Left lung (tissue), 4 donors: ENCODE measurements at regions not wholly inside any gene's neighbourhood (a gene's known extent, or its start where the extent isn't known, plus 50 kb on each side); places are given as distances from the start of the nearest gene placed in this dataset.

Experiments
- ATAC-seq: fragments of 200-7000 bp; cut with Tn5 transposase; one replicate; pipeline ENCODE4 v1.9.1; 2020; ENCODE audit warnings: moderate library complexity
- DNase-seq, 4 donors: peaks; one replicate each; pipeline ENCODE4 v3.0.0-alpha.2; 2013 to 2020
- H3K27ac ChIP-seq, 2 donors: fragments of 200-600 bp; sonication (generic) in 1 of 2; one replicate each; pipeline versions ENCODE4 v1.5.0 to v1.8.0; 2020 to 2021
- H3K27me3 ChIP-seq, 2 donors: fragments of 200-600 bp; sonication (generic) in 1 of 2; one replicate each; pipeline versions ENCODE4 v1.5.0 to v1.8.0; 2020 to 2021
- H3K36me3 ChIP-seq, 2 donors: fragments of 200-600 bp; sonication (generic) in 1 of 2; one replicate each; pipeline versions ENCODE4 v1.5.0 to v1.8.0; 2020 to 2021
- H3K4me1 ChIP-seq, 2 donors: fragments of 200-600 bp; one replicate each; pipeline ENCODE4 v1.8.0; 2021
- H3K4me3 ChIP-seq, 2 donors: fragments of 200-600 bp; sonication (generic) in 1 of 2; one replicate each; pipeline versions ENCODE4 v1.5.0 to v1.8.0; 2020 to 2021; ENCODE audit warnings: mild to moderate bottlenecking in 1 of 2
- H3K9me3 ChIP-seq, 2 donors: fragments of 200-600 bp; sonication (generic) in 1 of 2; one replicate each; pipeline versions ENCODE4 v1.5.0 to v1.8.0; 2020 to 2021
- intact Hi-C, 2 donors: fragments of 100-400 bp; cut with DNase I; formaldehyde crosslinking; loops; one replicate each; pipeline versions ENCODE4 v1.11.2 to v1.14.2; 2022
- TF ChIP-seq, protein P1 (sequence below), 2 donors: fragments of 200-600 bp; sonication (generic) in 1 of 2; IDR thresholded peaks; one replicate each; pipeline versions ENCODE4 v1.5.0 to v1.8.0; 2021; ENCODE audit warnings: antibody characterized with exemption in 2 of 2
- donor health status: DM: no; HTN: yes; CAD: no.
- donor health status: DM: no; HTN: no; CAD: no.

DNA sequence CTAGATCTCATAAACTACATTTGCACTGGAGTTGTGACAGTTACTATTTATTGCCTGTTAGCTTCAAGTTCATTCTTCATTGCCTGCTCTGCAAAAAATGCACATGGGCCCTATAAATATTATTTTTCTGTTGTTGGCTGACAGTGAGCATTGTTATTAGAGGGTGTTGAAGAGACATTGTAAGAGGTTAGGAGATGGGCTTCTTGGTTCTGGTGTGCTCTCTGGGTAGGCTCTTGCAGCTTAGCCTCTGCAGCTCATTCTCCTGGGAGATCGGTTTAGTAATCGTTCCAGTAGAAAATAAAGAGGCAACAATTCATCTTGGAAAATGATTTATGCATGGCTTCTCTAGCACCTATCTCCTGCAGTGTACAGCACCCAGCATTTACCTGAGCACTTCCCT is 113.8 kb upstream of the SCN7A start:
- ATAC-seq (no peak), DNase-seq (no peak)
- no peaks in the 10 kb centered on the region for H3K9me3 ChIP-seq
- TF ChIP-seq, protein P1, sequence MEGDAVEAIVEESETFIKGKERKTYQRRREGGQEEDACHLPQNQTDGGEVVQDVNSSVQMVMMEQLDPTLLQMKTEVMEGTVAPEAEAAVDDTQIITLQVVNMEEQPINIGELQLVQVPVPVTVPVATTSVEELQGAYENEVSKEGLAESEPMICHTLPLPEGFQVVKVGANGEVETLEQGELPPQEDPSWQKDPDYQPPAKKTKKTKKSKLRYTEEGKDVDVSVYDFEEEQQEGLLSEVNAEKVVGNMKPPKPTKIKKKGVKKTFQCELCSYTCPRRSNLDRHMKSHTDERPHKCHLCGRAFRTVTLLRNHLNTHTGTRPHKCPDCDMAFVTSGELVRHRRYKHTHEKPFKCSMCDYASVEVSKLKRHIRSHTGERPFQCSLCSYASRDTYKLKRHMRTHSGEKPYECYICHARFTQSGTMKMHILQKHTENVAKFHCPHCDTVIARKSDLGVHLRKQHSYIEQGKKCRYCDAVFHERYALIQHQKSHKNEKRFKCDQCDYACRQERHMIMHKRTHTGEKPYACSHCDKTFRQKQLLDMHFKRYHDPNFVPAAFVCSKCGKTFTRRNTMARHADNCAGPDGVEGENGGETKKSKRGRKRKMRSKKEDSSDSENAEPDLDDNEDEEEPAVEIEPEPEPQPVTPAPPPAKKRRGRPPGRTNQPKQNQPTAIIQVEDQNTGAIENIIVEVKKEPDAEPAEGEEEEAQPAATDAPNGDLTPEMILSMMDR (IDR thresholded peaks at IDR 0.05) = no peak
- H3K4me3 ChIP-seq = no peak overlapping the region
- no peaks in the 10 kb centered on the region for H3K4me1 ChIP-seq
- no peaks in the 10 kb centered on the region for H3K36me3 ChIP-seq
- intact Hi-C loops = no loop called here
- no peak overlapping the region for H3K27ac ChIP-seq
- H3K27me3 ChIP-seq = peaks cover 0 to 5% of the 10 kb centered on the region in 2 donors

DNA sequence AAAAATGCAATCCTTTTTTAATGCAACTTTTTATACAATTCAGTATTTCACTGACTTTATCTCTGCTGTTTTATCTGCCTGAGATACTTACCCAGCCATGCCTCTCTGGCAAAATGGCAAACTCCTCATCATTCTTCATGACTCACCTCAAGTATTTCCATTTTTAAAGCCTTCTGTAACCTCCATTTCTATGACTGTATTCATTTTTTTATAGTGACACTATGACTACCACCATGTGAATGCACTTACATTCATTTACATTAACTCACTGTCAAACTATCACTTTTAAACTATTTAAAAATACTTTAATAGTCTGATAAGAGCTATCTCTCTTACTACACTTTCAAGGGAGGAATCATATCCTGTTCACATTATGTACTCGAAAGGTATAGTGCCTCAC is 99.4 kb upstream of the SCN7A start:
- H3K36me3 ChIP-seq = no peaks in the 10 kb centered on the region
- H3K9me3 ChIP-seq = peaks cover 0 to 22% of the 10 kb centered on the region in 2 donors
- no peaks in the 10 kb centered on the region for H3K27me3 ChIP-seq
- intact Hi-C loops = no loop called here
- H3K27ac ChIP-seq = no peak overlapping the region
- no peak for ATAC-seq
- H3K4me1 ChIP-seq = no peaks in the 10 kb centered on the region
- H3K4me3 ChIP-seq = no peak overlapping the region
- DNase-seq = no peak
- TF ChIP-seq, protein P1 (IDR thresholded peaks at IDR 0.05) = no peak

DNA sequence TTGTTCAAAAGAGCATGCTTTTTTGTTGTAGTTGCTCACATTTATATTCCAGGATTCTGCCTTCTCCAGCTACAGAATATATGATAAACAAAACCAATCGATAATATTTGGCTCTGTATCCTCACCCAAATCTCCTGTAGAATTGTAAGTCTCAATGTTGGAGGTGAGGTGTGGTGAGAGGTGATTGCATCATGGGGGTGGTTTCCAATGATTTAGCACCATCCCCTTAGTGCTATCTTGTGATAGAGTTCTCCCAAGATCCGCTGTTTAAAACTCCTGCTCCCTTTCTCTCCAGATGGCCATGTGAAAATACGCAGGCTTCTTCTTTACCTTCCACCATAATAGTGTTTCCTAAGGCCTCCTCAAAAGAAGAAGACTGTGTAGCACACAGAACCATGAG is 98.7 kb upstream of the SCN7A start:
- H3K4me3 ChIP-seq = no peak overlapping the region
- H3K4me1 ChIP-seq = no peaks in the 10 kb centered on the region
- intact Hi-C loops = no loop called here
- peaks cover 0 to 15% of the 10 kb centered on the region in 2 donors for H3K9me3 ChIP-seq
- H3K36me3 ChIP-seq = no peaks in the 10 kb centered on the region
- ATAC-seq (no peak), DNase-seq (no peak)
- no peaks in the 10 kb centered on the region for H3K27me3 ChIP-seq
- TF ChIP-seq, protein P1 (IDR thresholded peaks at IDR 0.05) = no peak
- no peak overlapping the region for H3K27ac ChIP-seq

DNA sequence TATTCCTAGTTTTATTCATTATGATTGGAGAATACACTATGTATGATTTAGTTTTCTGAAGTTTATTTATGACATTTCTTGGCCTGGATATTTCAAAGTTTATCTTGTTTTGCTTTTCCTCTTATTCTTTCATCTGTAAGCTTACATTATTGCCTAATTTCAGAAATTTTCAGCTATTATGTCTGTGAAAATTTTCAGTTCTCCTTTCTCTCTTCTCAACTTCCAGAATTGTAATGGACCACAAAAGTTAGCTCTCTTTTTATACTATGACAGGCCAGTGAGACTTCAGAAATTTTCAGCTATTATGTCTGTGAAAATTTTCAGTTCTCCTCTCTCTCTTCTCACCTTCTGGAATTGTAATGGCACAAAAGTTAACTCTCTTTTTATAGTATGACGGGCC is 97.2 kb upstream of the SCN7A start:
- no peaks in the 10 kb centered on the region for H3K4me1 ChIP-seq
- no peak overlapping the region for H3K27ac ChIP-seq
- DNase-seq = no peak
- no peak for ATAC-seq
- intact Hi-C loops = no loop called here
- TF ChIP-seq, protein P1 (IDR thresholded peaks at IDR 0.05) = no peak
- H3K9me3 ChIP-seq = peaks cover 0 to 1% of the 10 kb centered on the region in 2 donors
- H3K4me3 ChIP-seq = no peak overlapping the region
- no peaks in the 10 kb centered on the region for H3K27me3 ChIP-seq
- no peaks in the 10 kb centered on the region for H3K36me3 ChIP-seq

DNA sequence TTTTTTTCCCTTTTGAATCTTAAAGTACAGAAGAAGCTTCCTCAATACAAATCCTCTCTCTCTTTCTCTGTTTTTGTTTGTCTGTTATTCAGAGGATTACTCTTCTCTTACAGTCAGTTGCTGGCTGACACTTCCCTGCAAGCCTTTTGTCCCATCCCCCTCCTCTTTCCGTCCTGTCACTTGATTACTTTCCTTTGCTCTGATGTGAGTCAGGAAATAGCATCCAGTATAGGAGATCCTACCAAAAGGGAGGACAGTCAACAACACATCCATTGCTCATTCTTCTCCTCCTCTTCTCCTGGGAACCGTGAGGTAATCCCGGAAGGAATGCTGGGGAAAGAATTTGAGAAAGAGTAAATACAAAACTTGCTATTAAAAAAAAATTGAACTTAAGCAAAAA is 79.3 kb upstream of the SCN7A start:
- DNase-seq = peak in 1 of 4 donors; percentile 18
- ATAC-seq = no peak
- intact Hi-C loops = no loop called here
- Histone ChIP-seq H3K36me3 (no peaks in the 10 kb centered on the region), H3K4me1 (no peaks in the 10 kb centered on the region), H3K27me3 (no peaks in the 10 kb centered on the region), H3K4me3 (no peak overlapping the region), H3K9me3 (no peaks in the 10 kb centered on the region), H3K27ac (no peak overlapping the region)
- TF ChIP-seq, protein P1 (IDR thresholded peaks at IDR 0.05) = no peak
